ENCODE measurements at regions not wholly inside any gene's neighbourhood (a gene's known extent, or its start where the extent isn't known, plus 50 kb on each side); places are given as distances from the start of the nearest gene placed in this dataset.

GRCh38 chr19:30305346-30306060 is 66.7 kb upstream of the ZNF536 start:
- no peaks in the 10 kb centered on the region for H3F3A ChIP-seq (ENCODE audit: control insufficient read depth, insufficient read depth)
- no peak overlapping the region for H3K27ac ChIP-seq (ENCODE audit: low read depth, low read length)
- no peak overlapping the region for H3K4me2 ChIP-seq (ENCODE audit: low read length)
- no peaks in the 10 kb centered on the region for H3K79me2 ChIP-seq (ENCODE audit: control insufficient read depth, low read length)
- no peaks in the 10 kb centered on the region for H3K4me1 ChIP-seq (ENCODE audit: control insufficient read depth, low read length)
- H3K4me3 ChIP-seq (ENCODE audit: low read length): no peak overlapping the region
- H3K9me2 ChIP-seq (replicated peaks; ENCODE audit: control insufficient read depth, low read length): no peaks in the 10 kb centered on the region
- no peaks in the 10 kb centered on the region for H3K9me3 ChIP-seq (ENCODE audit: control insufficient read depth, insufficient read depth, low read length)
- no peaks in the 10 kb centered on the region for H4K20me1 ChIP-seq (ENCODE audit: control insufficient read depth, insufficient read depth, low read depth, low read length)
- H3K27me3 ChIP-seq (ENCODE audit: control insufficient read depth, low read length): no peaks in the 10 kb centered on the region
- H3K36me3 ChIP-seq (ENCODE audit: control insufficient read depth, low read length): no peaks in the 10 kb centered on the region
- TF ChIP-seq EZH2phosphoT487 (IDR thresholded peaks at IDR 0.05; ENCODE audit: borderline replicate concordance, low read length): no peak
- TF ChIP-seq CTCF (IDR thresholded peaks at IDR 0.05; ENCODE audit: low read depth, low read length, poor library complexity, severe bottlenecking): no peak

GRCh38 chr19:30307191-30307974 is 64.8 kb upstream of the ZNF536 start:
- no peak overlapping the region for H3K27ac ChIP-seq (ENCODE audit: low read depth, low read length)
- H3K36me3 ChIP-seq (ENCODE audit: control insufficient read depth, low read length): no peaks in the 10 kb centered on the region
- TF ChIP-seq CTCF (IDR thresholded peaks at IDR 0.05; ENCODE audit: low read depth, low read length, poor library complexity, severe bottlenecking) (no peak), EZH2phosphoT487 (IDR thresholded peaks at IDR 0.05; ENCODE audit: borderline replicate concordance, low read length) (no peak)
- no peaks in the 10 kb centered on the region for H3K27me3 ChIP-seq (ENCODE audit: control insufficient read depth, low read length)
- H3K4me3 ChIP-seq (ENCODE audit: low read length): no peak overlapping the region
- no peaks in the 10 kb centered on the region for H3K9me3 ChIP-seq (ENCODE audit: control insufficient read depth, insufficient read depth, low read length)
- H3F3A ChIP-seq (ENCODE audit: control insufficient read depth, insufficient read depth): no peaks in the 10 kb centered on the region
- no peaks in the 10 kb centered on the region for H3K9me2 ChIP-seq (replicated peaks; ENCODE audit: control insufficient read depth, low read length)
- no peaks in the 10 kb centered on the region for H3K79me2 ChIP-seq (ENCODE audit: control insufficient read depth, low read length)
- no peak overlapping the region for H3K4me2 ChIP-seq (ENCODE audit: low read length)
- no peaks in the 10 kb centered on the region for H3K4me1 ChIP-seq (ENCODE audit: control insufficient read depth, low read length)
- no peaks in the 10 kb centered on the region for H4K20me1 ChIP-seq (ENCODE audit: control insufficient read depth, insufficient read depth, low read depth, low read length)

GRCh38 chr19:30309176-30309575 is 63.0 kb upstream of the ZNF536 start:
- Histone ChIP-seq H3K4me1 (ENCODE audit: control insufficient read depth, low read length) (no peaks in the 10 kb centered on the region), H3K27ac (ENCODE audit: low read depth, low read length) (no peak overlapping the region), H3K4me3 (ENCODE audit: low read length) (no peak overlapping the region), H3K9me3 (ENCODE audit: control insufficient read depth, insufficient read depth, low read length) (no peaks in the 10 kb centered on the region), H3K4me2 (ENCODE audit: low read length) (no peak overlapping the region), H4K20me1 (ENCODE audit: control insufficient read depth, insufficient read depth, low read depth, low read length) (no peaks in the 10 kb centered on the region), H3K9me2 (replicated peaks; ENCODE audit: control insufficient read depth, low read length) (no peaks in the 10 kb centered on the region), H3K36me3 (ENCODE audit: control insufficient read depth, low read length) (no peaks in the 10 kb centered on the region), H3K79me2 (ENCODE audit: control insufficient read depth, low read length) (no peaks in the 10 kb centered on the region), H3K27me3 (ENCODE audit: control insufficient read depth, low read length) (no peaks in the 10 kb centered on the region), H3F3A (ENCODE audit: control insufficient read depth, insufficient read depth) (no peaks in the 10 kb centered on the region)
- TF ChIP-seq EZH2phosphoT487 (IDR thresholded peaks at IDR 0.05; ENCODE audit: borderline replicate concordance, low read length): no peak
- TF ChIP-seq CTCF (IDR thresholded peaks at IDR 0.05; ENCODE audit: low read depth, low read length, poor library complexity, severe bottlenecking): no peak

All from DOHH2 (cell line).